SK-N-SH treated with all-trans-retinoic acid at 6 μM for 48 hours (cell line): ENCODE measurements at regions not wholly inside any gene's neighbourhood (a gene's known extent, or its start where the extent isn't known, plus 50 kb on each side); places are given as distances from the start of the nearest gene placed in this dataset.

Experiments
- ATAC-seq: fragments of 200-7000 bp; cut with Tn5 transposase; 3 replicates; pipeline ENCODE4 v1.9.1; 2020; ENCODE audit warnings: mild to moderate bottlenecking, moderate library complexity
- ARNTL ChIP-seq: fragments of 450-650 bp; formaldehyde crosslinking; IDR thresholded peaks from 2 replicates; pipeline ENCODE4 v1.5.0; 2020; ENCODE audit warnings: low read depth, mild to moderate bottlenecking, moderate library complexity, borderline replicate concordance
- BACH2 ChIP-seq: fragments of 250-450 bp; sonication (Bioruptor Pico); IDR thresholded peaks from 2 replicates; pipeline ENCODE4 v1.9.0; 2021; ENCODE audit warnings: mild to moderate bottlenecking, borderline replicate concordance
- CSDC2 ChIP-seq: fragments of 250-450 bp; sonication (Bioruptor Pico); IDR thresholded peaks from 2 replicates; pipeline ENCODE4 v1.5.0; 2020; ENCODE audit warnings: mild to moderate bottlenecking, moderate library complexity
- ESRRG ChIP-seq: fragments of 250-450 bp; sonication (Bioruptor Pico); IDR thresholded peaks from 2 replicates; pipeline ENCODE4 v1.6.1; 2021; ENCODE audit warnings: mild to moderate bottlenecking
- GLIS3 ChIP-seq: fragments of 250-450 bp; sonication (Bioruptor Pico); IDR thresholded peaks from 2 replicates; pipeline ENCODE4 v1.5.0; 2020; ENCODE audit warnings: mild to moderate bottlenecking, moderate library complexity
- ISL1 ChIP-seq: fragments of 250-450 bp; sonication (Bioruptor Pico); IDR thresholded peaks from 2 replicates; pipeline ENCODE4 v2.1.2; 2022; ENCODE audit warnings: mild to moderate bottlenecking, moderate library complexity
- PPARA ChIP-seq: fragments of 250-450 bp; sonication (Bioruptor Pico); IDR thresholded peaks from 2 replicates; pipeline ENCODE4 v1.5.0; 2020; ENCODE audit warnings: mild to moderate bottlenecking, borderline replicate concordance
- RARB ChIP-seq: fragments of 250-450 bp; sonication (Bioruptor Pico); IDR thresholded peaks from 2 replicates; pipeline ENCODE4 v1.8.0; 2021; ENCODE audit warnings: mild to moderate bottlenecking, moderate library complexity
- SNAI2 ChIP-seq: fragments of 250-450 bp; sonication (Bioruptor Pico); IDR thresholded peaks from 2 replicates; pipeline ENCODE4 v1.5.0; 2020; ENCODE audit warnings: mild to moderate bottlenecking, moderate library complexity
- TOX ChIP-seq: fragments of 250-450 bp; sonication (Bioruptor Pico); IDR thresholded peaks from 2 replicates; pipeline ENCODE4 v1.8.0; 2021; ENCODE audit warnings: mild to moderate bottlenecking, moderate library complexity, borderline replicate concordance
- ZC3H10 ChIP-seq: fragments of 250-450 bp; sonication (Bioruptor Pico); IDR thresholded peaks from 2 replicates; pipeline ENCODE4 v1.5.1; 2021; ENCODE audit warnings: mild to moderate bottlenecking, moderate library complexity
- ZFP3 ChIP-seq: fragments of 250-450 bp; sonication (Bioruptor Pico); IDR thresholded peaks from 2 replicates; pipeline ENCODE4 v1.5.0; 2020; ENCODE audit warnings: mild to moderate bottlenecking, moderate library complexity
- ZFP30 ChIP-seq: fragments of 450-650 bp; formaldehyde crosslinking; IDR thresholded peaks from 2 replicates; pipeline ENCODE4 v1.5.0; 2022; ENCODE audit warnings: mild to moderate bottlenecking, moderate library complexity
- ZNF565 ChIP-seq: fragments of 450-650 bp; formaldehyde crosslinking; conservative IDR thresholded peaks from 2 replicates; pipeline ENCODE4 v1.5.0; 2020; ENCODE audit warnings: low read depth, mild to moderate bottlenecking, moderate library complexity
- ZNF70 ChIP-seq: fragments of 450-650 bp; formaldehyde crosslinking; IDR thresholded peaks from 2 replicates; pipeline ENCODE4 v1.5.0; 2020; ENCODE audit warnings: mild to moderate bottlenecking, moderate library complexity
- ZNF8 ChIP-seq: fragments of 450-650 bp; formaldehyde crosslinking; IDR thresholded peaks from 2 replicates; pipeline ENCODE4 v1.5.0; 2020; ENCODE audit warnings: mild to moderate bottlenecking, moderate library complexity
- TF ChIP-seq, protein P1 (sequence below): fragments of 250-450 bp; sonication (Bioruptor Pico); IDR thresholded peaks from 2 replicates; pipeline ENCODE4 v1.5.1; 2020; ENCODE audit warnings: low read depth, mild to moderate bottlenecking, moderate library complexity
- TF ChIP-seq, protein P2 (sequence below): fragments of 250-450 bp; sonication (Bioruptor Pico); IDR thresholded peaks from 2 replicates; pipeline ENCODE4 v1.8.0; 2020; ENCODE audit warnings: mild to moderate bottlenecking, moderate library complexity, borderline replicate concordance
- TF ChIP-seq, protein P3 (sequence below): fragments of 250-450 bp; sonication (Bioruptor Pico); IDR thresholded peaks from 2 replicates; pipeline ENCODE4 v1.5.0; 2020; ENCODE audit warnings: mild to moderate bottlenecking, moderate library complexity
- TF ChIP-seq, protein P4 (sequence below): fragments of 250-450 bp; sonication (Bioruptor Pico); IDR thresholded peaks from 2 replicates; pipeline ENCODE4 v1.8.0; 2021; ENCODE audit warnings: low read depth, mild to moderate bottlenecking, moderate library complexity, borderline replicate concordance
- TF ChIP-seq, protein P5 (sequence below): fragments of 250-450 bp; sonication (Bioruptor Pico); IDR thresholded peaks from 2 replicates; pipeline ENCODE4 v1.5.1; 2021; ENCODE audit warnings: mild to moderate bottlenecking, moderate library complexity

DNA sequence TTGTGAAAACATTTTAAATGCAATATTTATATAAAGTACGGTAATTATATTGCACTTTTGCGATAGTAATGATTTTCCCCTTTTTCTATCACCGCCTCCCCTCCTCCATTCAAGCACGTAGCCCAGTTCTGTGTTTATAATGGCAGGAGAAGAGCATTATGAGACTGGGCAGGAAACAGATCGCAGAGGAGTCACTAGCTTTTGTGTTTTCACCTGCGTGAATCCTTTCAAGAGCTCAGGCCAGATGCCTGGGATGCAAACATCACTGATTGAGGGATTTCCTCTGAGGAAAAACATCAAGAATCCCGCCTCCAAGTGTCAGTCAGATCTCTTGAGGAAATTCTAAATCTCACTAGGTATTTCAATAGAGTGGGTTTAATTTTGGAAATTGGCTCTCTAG is 178.4 kb upstream of the FN1 start:
- no peak for TF ChIP-seq ZNF8 (CRISPR knock-in tag)
- TF ChIP-seq ZFP3 (CRISPR knock-in tag): no peak
- TF ChIP-seq ZNF565 (CRISPR knock-in tag): no peak
- TF ChIP-seq GLIS3 (CRISPR knock-in tag): no peak
- TF ChIP-seq, protein P1, sequence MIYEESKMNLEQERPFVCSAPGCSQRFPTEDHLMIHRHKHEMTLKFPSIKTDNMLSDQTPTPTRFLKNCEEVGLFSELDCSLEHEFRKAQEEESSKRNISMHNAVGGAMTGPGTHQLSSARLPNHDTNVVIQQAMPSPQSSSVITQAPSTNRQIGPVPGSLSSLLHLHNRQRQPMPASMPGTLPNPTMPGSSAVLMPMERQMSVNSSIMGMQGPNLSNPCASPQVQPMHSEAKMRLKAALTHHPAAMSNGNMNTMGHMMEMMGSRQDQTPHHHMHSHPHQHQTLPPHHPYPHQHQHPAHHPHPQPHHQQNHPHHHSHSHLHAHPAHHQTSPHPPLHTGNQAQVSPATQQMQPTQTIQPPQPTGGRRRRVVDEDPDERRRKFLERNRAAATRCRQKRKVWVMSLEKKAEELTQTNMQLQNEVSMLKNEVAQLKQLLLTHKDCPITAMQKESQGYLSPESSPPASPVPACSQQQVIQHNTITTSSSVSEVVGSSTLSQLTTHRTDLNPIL (CRISPR knock-in tag): no peak
- TF ChIP-seq, all 23 proteins: peak for 0
- no peak for ATAC-seq

DNA sequence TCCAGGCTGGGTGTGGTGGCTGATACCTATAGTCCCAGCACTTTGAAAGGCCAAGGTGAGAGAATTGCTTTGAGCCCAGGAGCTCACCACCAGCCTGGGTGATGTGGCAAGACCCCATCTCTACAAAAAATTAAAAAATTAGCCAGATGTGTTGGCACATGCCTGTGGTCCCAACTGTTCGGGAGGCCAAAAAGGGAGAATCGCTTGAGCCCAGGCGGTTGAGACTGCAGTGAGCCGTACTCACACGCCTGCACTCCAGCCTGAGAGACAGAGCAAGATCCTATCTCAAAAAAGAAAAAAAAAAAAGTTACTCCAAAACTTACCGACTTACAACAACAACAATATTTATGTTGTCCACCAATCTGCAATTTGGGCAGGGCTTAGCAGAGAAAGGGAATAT is 178.0 kb upstream of the FN1 start:
- TF ChIP-seq ZNF565 (CRISPR knock-in tag) (no peak), ZNF70 (CRISPR knock-in tag) (no peak), ZNF8 (CRISPR knock-in tag) (no peak), ZFP30 (CRISPR knock-in tag) (no peak)
- ATAC-seq: no peak

GRCh38 chr2:215613280-215613679 is 177.4 kb upstream of the FN1 start:
- TF ChIP-seq BACH2 (CRISPR knock-in tag) (no peak), ARNTL (CRISPR knock-in tag) (no peak), ZFP30 (CRISPR knock-in tag) (no peak), RARB (no peak), SNAI2 (CRISPR knock-in tag) (no peak), TOX (CRISPR knock-in tag) (no peak), ISL1 (CRISPR knock-in tag) (no peak), PPARA (CRISPR knock-in tag) (no peak), ESRRG (CRISPR knock-in tag) (no peak), ZFP3 (CRISPR knock-in tag) (no peak), ZNF8 (CRISPR knock-in tag) (no peak), ZNF565 (CRISPR knock-in tag) (no peak), CSDC2 (CRISPR knock-in tag) (no peak), GLIS3 (CRISPR knock-in tag) (no peak)
- TF ChIP-seq, protein P2, sequence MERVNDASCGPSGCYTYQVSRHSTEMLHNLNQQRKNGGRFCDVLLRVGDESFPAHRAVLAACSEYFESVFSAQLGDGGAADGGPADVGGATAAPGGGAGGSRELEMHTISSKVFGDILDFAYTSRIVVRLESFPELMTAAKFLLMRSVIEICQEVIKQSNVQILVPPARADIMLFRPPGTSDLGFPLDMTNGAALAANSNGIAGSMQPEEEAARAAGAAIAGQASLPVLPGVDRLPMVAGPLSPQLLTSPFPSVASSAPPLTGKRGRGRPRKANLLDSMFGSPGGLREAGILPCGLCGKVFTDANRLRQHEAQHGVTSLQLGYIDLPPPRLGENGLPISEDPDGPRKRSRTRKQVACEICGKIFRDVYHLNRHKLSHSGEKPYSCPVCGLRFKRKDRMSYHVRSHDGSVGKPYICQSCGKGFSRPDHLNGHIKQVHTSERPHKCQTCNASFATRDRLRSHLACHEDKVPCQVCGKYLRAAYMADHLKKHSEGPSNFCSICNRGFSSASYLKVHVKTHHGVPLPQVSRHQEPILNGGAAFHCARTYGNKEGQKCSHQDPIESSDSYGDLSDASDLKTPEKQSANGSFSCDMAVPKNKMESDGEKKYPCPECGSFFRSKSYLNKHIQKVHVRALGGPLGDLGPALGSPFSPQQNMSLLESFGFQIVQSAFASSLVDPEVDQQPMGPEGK (CRISPR knock-in tag): no peak
- TF ChIP-seq, protein P3, sequence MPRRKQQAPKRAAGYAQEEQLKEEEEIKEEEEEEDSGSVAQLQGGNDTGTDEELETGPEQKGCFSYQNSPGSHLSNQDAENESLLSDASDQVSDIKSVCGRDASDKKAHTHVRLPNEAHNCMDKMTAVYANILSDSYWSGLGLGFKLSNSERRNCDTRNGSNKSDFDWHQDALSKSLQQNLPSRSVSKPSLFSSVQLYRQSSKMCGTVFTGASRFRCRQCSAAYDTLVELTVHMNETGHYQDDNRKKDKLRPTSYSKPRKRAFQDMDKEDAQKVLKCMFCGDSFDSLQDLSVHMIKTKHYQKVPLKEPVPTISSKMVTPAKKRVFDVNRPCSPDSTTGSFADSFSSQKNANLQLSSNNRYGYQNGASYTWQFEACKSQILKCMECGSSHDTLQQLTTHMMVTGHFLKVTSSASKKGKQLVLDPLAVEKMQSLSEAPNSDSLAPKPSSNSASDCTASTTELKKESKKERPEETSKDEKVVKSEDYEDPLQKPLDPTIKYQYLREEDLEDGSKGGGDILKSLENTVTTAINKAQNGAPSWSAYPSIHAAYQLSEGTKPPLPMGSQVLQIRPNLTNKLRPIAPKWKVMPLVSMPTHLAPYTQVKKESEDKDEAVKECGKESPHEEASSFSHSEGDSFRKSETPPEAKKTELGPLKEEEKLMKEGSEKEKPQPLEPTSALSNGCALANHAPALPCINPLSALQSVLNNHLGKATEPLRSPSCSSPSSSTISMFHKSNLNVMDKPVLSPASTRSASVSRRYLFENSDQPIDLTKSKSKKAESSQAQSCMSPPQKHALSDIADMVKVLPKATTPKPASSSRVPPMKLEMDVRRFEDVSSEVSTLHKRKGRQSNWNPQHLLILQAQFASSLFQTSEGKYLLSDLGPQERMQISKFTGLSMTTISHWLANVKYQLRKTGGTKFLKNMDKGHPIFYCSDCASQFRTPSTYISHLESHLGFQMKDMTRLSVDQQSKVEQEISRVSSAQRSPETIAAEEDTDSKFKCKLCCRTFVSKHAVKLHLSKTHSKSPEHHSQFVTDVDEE (CRISPR knock-in tag): no peak
- TF ChIP-seq, protein P4, sequence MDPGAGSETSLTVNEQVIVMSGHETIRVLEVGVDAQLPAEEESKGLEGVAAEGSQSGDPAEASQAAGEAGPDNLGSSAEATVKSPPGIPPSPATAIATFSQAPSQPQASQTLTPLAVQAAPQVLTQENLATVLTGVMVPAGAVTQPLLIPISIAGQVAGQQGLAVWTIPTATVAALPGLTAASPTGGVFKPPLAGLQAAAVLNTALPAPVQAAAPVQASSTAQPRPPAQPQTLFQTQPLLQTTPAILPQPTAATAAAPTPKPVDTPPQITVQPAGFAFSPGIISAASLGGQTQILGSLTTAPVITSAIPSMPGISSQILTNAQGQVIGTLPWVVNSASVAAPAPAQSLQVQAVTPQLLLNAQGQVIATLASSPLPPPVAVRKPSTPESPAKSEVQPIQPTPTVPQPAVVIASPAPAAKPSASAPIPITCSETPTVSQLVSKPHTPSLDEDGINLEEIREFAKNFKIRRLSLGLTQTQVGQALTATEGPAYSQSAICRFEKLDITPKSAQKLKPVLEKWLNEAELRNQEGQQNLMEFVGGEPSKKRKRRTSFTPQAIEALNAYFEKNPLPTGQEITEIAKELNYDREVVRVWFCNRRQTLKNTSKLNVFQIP: no peak
- TF ChIP-seq, protein P5, sequence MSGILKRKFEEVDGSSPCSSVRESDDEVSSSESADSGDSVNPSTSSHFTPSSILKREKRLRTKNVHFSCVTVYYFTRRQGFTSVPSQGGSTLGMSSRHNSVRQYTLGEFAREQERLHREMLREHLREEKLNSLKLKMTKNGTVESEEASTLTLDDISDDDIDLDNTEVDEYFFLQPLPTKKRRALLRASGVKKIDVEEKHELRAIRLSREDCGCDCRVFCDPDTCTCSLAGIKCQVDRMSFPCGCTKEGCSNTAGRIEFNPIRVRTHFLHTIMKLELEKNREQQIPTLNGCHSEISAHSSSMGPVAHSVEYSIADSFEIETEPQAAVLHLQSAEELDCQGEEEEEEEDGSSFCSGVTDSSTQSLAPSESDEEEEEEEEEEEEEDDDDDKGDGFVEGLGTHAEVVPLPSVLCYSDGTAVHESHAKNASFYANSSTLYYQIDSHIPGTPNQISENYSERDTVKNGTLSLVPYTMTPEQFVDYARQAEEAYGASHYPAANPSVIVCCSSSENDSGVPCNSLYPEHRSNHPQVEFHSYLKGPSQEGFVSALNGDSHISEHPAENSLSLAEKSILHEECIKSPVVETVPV (CRISPR knock-in tag): no peak
- no peak for ATAC-seq

- ATAC-seq: no peak
- TF ChIP-seq SNAI2 (CRISPR knock-in tag): no peak
- no peak for TF ChIP-seq ZNF8 (CRISPR knock-in tag)
- TF ChIP-seq, protein P5 (CRISPR knock-in tag): no peak
- TF ChIP-seq ZC3H10 (CRISPR knock-in tag): no peak
- no peak for TF ChIP-seq ZFP30 (CRISPR knock-in tag)
These were observed 176.9 kb upstream of the FN1 start for GRCh38 chr2:215612786-215613185.
